SJCRH30 (cell line): ENCODE measurements at regions not wholly inside any gene's neighbourhood (a gene's known extent, or its start where the extent isn't known, plus 50 kb on each side); places are given as distances from the start of the nearest gene placed in this dataset.
"Not testable (repeated sequence)": the region's sequence is repeated elsewhere in the genome, so short reads cannot be mapped to it uniquely, and the experiment has no call there.

ENCODE experiments used
- DNase-seq, 2 experiments: peaks; one replicate each; pipeline ENCODE4 v3.0.0-alpha.2; 2015 to 2020
- H3K27ac ChIP-seq: fragments of 250-450 bp; sonication (Bioruptor Pico); 2 replicates; pipeline ENCODE4 v1.5.1; 2020; ENCODE audit warnings: mild to moderate bottlenecking, moderate library complexity
- H3K27me3 ChIP-seq: fragments of 250-450 bp; sonication (Bioruptor Pico); 2 replicates; pipeline ENCODE4 v1.5.1; 2020; ENCODE audit warnings: mild to moderate bottlenecking, moderate library complexity
- H3K36me3 ChIP-seq: fragments of 250-450 bp; sonication (Bioruptor Pico); 2 replicates; pipeline ENCODE4 v1.5.1; 2020; ENCODE audit warnings: mild to moderate bottlenecking, moderate library complexity
- H3K4me1 ChIP-seq: fragments of 250-450 bp; sonication (Bioruptor Pico); 2 replicates; pipeline ENCODE4 v1.5.1; 2020; ENCODE audit warnings: mild to moderate bottlenecking, moderate library complexity
- H3K4me3 ChIP-seq: fragments of 250-450 bp; sonication (Bioruptor Pico); 2 replicates; pipeline ENCODE4 v1.5.1; 2020; ENCODE audit warnings: mild to moderate bottlenecking, moderate library complexity
- H3K9me3 ChIP-seq: fragments of 250-450 bp; sonication (Bioruptor Pico); replicated peaks from 2 replicates; pipeline ENCODE4 v1.5.1; 2020; ENCODE audit warnings: mild to moderate bottlenecking, moderate library complexity

DNA sequence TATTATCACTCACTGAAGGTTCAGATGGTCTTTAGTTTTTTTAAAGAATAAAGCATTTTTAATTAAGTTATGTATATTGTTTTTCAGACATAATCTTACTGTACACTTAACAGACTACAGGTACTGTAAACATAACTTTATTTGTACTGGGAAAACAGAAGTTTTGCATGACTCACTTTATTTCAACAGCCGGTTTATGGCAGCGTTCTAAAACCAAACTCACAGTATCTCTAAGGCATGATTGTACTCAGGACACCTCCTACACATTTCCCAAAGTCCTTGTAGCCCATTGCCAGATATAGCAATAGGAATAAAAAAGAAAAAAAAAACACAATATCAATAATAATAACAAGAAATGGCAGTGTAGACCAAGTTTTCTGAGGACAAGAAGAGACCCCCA is 1341.4 kb downstream of the FSCB start:
- DNase-seq, result no peak

DNA sequence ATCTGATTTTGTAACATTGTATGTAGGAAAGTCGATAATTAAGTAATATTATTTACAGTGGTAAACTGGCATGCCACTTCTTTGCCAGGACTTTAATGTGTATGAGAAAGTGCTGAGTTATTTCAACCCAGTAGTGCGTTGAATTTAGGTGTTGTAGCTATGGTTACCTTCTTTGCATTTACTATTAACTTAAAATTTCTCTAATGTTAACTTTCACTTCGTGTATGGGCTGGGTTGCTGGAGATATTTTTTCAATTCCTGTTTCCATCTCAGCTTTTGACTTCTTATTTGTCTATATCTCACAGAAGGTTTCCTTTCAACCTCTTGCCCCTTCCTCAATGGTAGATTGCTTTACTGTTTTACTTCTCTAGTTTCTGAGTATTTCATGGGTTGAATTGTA is 1345.6 kb downstream of the FSCB start:
- Histone ChIP-seq H3K27me3 (no peaks in the 10 kb centered on the region), H3K36me3 (no peaks in the 10 kb centered on the region), H3K4me3 (no peak overlapping the region), H3K9me3 (no peaks in the 10 kb centered on the region), H3K27ac (no peak overlapping the region), H3K4me1 (no peaks in the 10 kb centered on the region)
- no peak for DNase-seq

More for the DNA sequence above, 1341.4 kb downstream of the FSCB start:
- no peaks in the 10 kb centered on the region for H3K9me3 ChIP-seq
- no peak overlapping the region for H3K27ac ChIP-seq
- H3K4me1 ChIP-seq, result no peaks in the 10 kb centered on the region
- no peaks in the 10 kb centered on the region for H3K27me3 ChIP-seq
- no peaks in the 10 kb centered on the region for H3K36me3 ChIP-seq
- H3K4me3 ChIP-seq, result no peak overlapping the region

DNA sequence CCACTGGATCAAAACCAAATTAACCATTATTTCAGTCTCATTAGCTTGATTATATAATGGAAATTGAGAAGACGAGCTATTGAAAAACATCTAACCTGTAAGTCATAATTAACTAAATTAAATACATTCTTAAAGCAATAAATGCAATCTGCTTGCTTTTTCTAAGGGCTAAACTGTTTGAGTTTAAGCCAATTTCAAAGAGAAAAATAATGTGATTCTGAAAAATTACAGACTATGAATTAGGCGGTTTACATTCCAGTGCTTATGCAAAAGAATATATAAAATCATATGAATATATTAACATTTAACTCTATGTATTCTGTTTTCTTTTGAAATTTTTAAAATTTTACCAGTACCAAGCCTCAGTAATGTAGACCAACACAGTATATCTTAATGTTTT is 1349.4 kb downstream of the FSCB start:
- Histone ChIP-seq H3K27me3 (no peaks in the 10 kb centered on the region), H3K9me3 (no peaks in the 10 kb centered on the region), H3K27ac (no peak overlapping the region), H3K4me3 (no peak overlapping the region), H3K36me3 (no peaks in the 10 kb centered on the region), H3K4me1 (no peaks in the 10 kb centered on the region)
- no peak for DNase-seq

DNA sequence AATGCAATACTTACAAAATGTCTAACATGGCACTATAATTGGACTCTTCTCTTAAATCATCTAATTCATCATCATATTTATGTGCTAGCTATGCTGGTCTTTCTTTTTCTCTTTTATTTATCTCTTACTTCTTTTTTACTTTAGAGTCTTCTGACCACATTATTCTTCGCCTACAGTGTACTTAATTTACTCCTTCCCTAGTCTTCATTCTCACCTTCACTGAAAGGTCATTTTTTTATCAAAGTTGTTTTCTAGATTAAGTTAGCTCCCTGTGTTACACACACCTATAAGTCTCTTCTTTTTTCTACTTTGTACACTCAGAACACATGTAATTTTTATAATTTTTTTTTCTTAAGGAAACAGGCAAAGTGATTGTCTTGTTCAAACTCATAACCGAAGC is 1351.2 kb downstream of the FSCB start:
- Histone ChIP-seq H3K36me3 (no peaks in the 10 kb centered on the region), H3K9me3 (no peaks in the 10 kb centered on the region), H3K4me1 (no peaks in the 10 kb centered on the region), H3K27ac (no peak overlapping the region), H3K4me3 (no peak overlapping the region), H3K27me3 (no peaks in the 10 kb centered on the region)
- no peak for DNase-seq

DNA sequence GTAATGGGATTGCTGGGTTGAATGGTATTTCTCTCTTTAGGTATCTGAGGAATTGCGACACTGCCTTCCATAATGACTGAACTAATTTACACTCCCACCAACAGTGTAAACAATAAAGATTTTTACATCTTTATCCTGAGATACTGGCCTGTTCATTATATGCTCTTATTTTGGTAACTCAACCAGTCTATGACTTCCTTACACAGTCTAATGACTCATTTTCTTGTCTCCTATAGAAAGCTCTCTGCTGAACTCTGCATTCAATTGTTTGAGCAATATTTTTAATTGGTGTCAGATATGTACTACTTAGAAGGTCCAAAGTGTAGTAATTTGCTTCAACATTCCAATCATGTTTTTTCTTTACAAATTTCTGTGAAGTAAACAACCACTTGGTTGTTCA is 1351.8 kb downstream of the FSCB start:
- Histone ChIP-seq H3K9me3 (no peaks in the 10 kb centered on the region), H3K27me3 (no peaks in the 10 kb centered on the region), H3K36me3 (no peaks in the 10 kb centered on the region), H3K4me1 (no peaks in the 10 kb centered on the region), H3K27ac (no peak overlapping the region), H3K4me3 (no peak overlapping the region)
- DNase-seq, result no peak

DNA sequence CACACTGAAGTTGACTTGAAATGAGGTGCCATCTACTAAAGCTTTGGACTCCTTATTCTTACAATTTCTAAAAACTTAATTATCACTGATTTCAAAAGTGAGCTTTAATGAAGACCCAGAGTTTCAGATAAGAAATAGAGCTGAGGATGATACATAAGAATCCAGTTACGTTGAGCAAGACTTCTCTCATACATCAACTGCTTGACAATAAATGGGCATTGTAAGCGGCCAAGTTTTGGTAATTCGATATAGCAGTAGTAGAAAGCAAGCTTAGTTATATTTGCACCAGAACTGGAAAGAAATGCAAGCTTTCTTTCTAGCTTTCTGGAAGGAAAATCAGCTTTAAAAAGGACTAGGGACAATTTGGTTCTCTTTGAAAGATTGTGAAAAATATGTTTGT is 1359.6 kb downstream of the FSCB start:
- no peak overlapping the region for H3K4me3 ChIP-seq
- H3K4me1 ChIP-seq, result no peaks in the 10 kb centered on the region
- H3K27me3 ChIP-seq, result no peaks in the 10 kb centered on the region
- DNase-seq, result peak in 1 of 2 experiments; percentile 26
- H3K27ac ChIP-seq, result no peak overlapping the region
- H3K36me3 ChIP-seq, result no peaks in the 10 kb centered on the region
- H3K9me3 ChIP-seq, result no peaks in the 10 kb centered on the region

DNA sequence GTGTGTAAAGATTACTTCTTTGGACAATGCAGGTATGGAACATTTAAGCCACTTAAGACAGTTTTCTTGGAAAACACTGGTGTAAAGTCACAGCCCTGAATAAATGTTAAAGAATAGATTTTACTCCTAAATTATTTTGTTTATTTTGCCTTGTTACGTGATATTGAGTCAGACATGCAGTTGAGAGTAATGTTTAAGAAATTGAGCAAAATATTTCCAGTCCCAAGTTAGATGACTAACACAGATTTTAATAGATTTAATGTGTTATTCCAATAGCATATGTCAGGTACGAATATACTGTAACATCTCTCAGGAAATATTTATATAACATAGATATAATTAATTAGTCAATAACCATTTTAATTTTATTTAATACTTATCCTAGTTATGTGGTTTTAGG is 1361.7 kb downstream of the FSCB start:
- Histone ChIP-seq H3K36me3 (no peaks in the 10 kb centered on the region), H3K9me3 (no peaks in the 10 kb centered on the region), H3K27ac (no peak overlapping the region), H3K27me3 (no peaks in the 10 kb centered on the region), H3K4me3 (no peak overlapping the region), H3K4me1 (no peaks in the 10 kb centered on the region)
- DNase-seq, result no peak

DNA sequence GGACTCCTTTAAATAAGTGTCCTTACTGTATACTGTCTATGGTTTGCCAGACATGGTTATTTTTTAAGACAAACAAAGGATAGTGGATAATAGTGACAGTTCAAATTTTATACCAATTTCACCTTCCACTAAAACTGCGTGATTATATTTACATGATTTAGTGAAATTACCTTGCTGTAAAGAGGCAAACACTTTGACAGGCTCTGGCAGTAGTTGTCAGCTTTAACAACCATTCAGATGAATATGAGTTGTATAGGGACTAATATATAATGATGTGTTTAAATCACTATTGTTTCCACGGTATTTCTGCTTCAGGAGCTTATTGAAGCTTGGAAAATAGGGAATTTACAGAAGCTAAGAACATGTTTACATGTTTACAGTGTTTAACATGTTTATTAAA is 1364.0 kb downstream of the FSCB start:
- Histone ChIP-seq H3K36me3 (no peaks in the 10 kb centered on the region), H3K4me3 (no peak overlapping the region), H3K9me3 (no peaks in the 10 kb centered on the region), H3K4me1 (no peaks in the 10 kb centered on the region), H3K27me3 (no peaks in the 10 kb centered on the region), H3K27ac (no peak overlapping the region)
- no peak for DNase-seq

DNA sequence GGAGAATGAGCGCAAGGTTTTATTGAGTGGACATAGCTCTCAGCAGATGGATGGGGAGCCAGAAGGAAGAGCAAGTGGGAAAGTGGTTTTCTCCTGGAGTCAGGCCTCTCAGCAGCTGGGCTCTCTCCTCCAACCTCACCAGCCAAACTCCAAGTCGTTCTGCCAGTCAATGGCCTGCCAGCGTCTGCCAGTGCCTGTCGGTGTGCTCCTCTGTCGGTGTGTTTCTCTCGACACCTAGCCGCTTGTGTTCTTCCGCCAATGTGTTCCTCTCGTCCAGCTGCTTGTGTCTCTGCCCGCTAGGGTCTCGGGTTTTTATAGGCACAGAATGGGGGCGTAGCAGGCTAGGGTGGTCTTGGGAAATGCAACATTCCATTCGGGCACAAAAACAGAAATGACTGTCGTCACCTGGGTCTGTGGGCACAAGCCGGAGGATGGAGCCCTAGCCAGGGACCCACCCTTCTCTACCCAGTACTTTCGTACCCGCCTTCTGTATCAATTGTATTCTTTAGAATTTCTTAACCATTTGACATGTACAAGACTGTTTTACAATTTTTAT is 1365.4 kb downstream of the FSCB start:
- Histone ChIP-seq H3K9me3 (no peaks in the 10 kb centered on the region), H3K4me3 (no peak overlapping the region), H3K27me3 (no peaks in the 10 kb centered on the region), H3K36me3 (no peaks in the 10 kb centered on the region), H3K27ac (no peak overlapping the region), H3K4me1 (no peaks in the 10 kb centered on the region)
- no peak for DNase-seq

DNA sequence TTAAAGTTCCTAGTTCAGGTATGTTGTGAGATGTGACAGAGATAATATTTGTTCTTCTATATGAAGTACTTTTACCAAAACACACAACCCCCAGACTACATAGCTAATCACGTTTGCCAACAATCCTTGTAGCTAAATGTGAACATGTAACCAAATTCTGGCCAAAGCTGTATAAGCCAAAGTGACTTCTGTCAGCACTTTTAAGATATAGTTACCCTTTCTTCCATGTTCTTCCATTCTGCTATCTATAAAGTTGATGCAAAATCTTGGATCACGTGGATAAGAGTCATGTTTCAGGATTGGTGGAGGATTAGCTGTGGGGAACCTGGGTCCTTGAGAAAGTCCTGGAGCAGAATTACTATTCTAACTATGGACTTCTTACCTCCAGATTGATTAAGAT is 1366.6 kb downstream of the FSCB start:
- no peaks in the 10 kb centered on the region for H3K4me1 ChIP-seq
- no peaks in the 10 kb centered on the region for H3K36me3 ChIP-seq
- H3K4me3 ChIP-seq, result no peak overlapping the region
- no peak for DNase-seq
- H3K9me3 ChIP-seq, result no peaks in the 10 kb centered on the region
- no peaks in the 10 kb centered on the region for H3K27me3 ChIP-seq
- no peak overlapping the region for H3K27ac ChIP-seq

DNA sequence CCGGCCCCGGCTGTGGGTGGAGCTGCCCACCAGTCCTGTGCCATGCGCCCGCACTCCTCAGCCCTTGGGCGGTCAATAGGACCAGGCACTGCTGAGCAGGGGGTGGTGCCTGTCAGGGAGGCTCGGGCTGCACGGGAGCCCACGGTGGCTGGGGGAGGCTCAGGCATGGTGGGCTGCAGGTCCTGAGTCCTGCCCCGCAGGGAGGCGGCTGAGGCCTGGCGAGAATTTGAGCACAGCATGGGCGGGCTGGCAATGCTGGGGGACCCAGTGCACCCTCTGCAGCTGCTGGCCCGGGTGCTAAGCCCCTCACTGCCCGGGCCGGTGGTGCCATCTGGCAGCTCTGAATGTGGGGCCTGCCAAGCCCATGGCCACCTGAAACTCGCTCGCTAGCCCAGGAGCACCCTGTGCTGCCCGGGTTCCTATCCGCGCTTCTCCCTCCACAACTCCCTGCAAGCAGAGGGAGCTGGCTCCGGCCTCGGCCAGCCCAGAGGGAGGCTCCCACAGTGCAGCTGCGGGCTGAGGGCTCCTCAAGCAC is 1371.1 kb downstream of the FSCB start:
- no peak overlapping the region for H3K4me3 ChIP-seq

DNA sequence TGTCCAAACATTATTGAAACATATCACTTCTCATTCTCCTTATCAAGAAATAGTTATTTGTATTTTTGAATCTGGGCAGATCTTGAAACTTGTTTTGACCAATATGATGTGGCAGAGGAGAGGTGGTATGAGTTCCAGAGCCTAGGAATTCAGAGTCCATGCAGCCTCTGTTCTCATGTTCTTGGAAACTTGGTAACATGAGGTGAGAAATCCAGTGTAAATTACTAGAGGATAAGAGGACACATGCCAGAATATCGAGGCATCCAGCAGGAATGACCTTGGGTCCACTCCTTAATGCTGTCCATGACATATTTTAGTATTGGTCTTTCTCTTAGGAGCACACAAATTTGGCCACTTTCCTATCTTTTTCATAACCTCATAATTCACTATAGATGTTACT is 1374.6 kb downstream of the FSCB start:
- Histone ChIP-seq H3K36me3 (no peaks in the 10 kb centered on the region), H3K27me3 (no peaks in the 10 kb centered on the region), H3K27ac (no peak overlapping the region), H3K4me3 (no peak overlapping the region), H3K4me1 (no peaks in the 10 kb centered on the region), H3K9me3 (no peaks in the 10 kb centered on the region)
- no peak for DNase-seq

More for the DNA sequence above, 1371.1 kb downstream of the FSCB start:
- DNase-seq, result no peak
- no peaks in the 10 kb centered on the region for H3K36me3 ChIP-seq
- no peaks in the 10 kb centered on the region for H3K4me1 ChIP-seq
- H3K27me3 ChIP-seq, result no peaks in the 10 kb centered on the region
- H3K9me3 ChIP-seq, result no peaks in the 10 kb centered on the region
- no peak overlapping the region for H3K27ac ChIP-seq

DNA sequence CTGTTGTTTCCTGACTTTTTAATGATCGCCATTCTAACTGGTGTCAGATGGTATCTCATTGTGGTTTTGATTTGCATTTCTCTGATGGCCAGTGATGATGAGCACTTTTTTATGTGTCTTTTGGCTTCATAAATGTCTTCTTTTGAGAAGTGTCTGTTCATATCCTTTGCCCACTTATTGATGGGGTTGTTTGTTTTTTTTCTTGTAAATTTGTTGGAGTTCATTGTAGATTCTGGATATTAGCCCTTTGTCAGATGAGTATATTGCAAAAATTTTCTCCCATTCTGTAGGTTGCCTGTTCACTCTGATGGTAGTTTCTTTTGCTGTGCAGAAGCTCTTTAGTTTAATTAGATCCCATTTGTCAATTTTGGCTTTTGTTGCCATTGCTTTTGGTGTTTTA is 1378.7 kb downstream of the FSCB start:
- not testable (repeated sequence) for DNase-seq, H3K4me3 ChIP-seq, H3K27ac ChIP-seq, H3K36me3 ChIP-seq, H3K9me3 ChIP-seq, H3K27me3 ChIP-seq, H3K4me1 ChIP-seq

DNA sequence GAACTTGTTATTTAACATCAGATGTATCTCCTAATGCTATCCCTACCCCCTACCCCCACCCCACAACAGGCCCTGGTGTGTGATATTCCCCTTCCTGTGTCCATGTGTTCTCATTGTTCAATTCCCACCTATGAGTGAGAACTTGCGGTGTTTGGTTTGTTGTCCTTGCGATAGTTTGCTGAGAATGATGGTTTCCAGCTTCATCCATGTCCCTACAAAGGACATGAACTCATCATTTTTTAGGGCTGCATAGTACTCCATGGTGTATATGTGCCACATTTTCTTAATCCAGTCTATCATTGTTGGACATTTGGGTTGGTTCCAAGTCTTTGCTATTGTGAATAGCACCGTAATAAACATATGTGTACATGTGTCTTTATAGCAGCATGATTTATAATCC is 1379.2 kb downstream of the FSCB start:
- H3K36me3 ChIP-seq, H3K4me1 ChIP-seq, H3K4me3 ChIP-seq, DNase-seq, H3K27ac ChIP-seq, H3K9me3 ChIP-seq, H3K27me3 ChIP-seq: not testable (repeated sequence)

DNA sequence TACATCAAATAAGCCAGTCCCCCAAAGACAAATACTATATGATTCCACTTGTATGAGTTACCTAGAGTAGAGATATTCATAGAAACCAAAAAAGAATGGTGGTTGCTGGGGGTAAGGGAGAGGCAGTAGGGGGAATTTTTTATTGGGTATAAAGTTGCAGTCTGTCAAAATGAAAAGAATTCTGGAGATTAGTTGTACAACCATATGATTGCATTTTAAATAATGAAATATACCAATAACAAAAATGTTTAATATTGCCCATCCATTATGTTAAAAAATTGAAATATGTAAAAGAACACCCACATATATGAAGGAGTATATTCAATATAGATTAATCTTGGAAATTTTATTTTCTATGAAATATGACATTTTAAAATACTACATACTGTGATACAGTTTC is 1383.5 kb downstream of the FSCB start:
- no peaks in the 10 kb centered on the region for H3K9me3 ChIP-seq
- no peaks in the 10 kb centered on the region for H3K4me1 ChIP-seq
- DNase-seq, result no peak
- H3K4me3 ChIP-seq, result no peak overlapping the region
- H3K36me3 ChIP-seq, result no peaks in the 10 kb centered on the region
- H3K27me3 ChIP-seq, result no peaks in the 10 kb centered on the region
- H3K27ac ChIP-seq, result no peak overlapping the region

DNA sequence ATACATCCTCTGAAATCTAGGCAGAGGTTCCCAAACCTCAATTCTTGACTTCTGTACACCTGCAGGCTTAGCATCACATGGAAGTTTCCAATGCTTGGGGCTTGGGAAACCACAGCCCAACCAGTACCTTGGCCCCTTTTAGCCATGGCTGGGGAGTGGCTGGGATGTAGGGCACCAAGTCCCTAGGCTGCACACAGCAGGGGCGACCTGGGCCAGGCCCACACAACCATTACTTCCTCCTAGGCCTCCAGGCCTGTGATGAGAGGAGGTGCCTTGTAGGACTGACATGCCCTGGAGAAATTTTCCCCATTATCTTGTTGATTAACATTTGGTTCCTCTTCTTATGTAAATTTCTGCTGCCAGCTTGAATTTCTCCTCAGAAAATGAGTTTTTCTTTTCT is 1387.4 kb downstream of the FSCB start:
- no peak for DNase-seq
- Histone ChIP-seq H3K27ac (no peak overlapping the region), H3K4me3 (no peak overlapping the region), H3K27me3 (no peaks in the 10 kb centered on the region), H3K9me3 (no peaks in the 10 kb centered on the region), H3K4me1 (no peaks in the 10 kb centered on the region), H3K36me3 (no peaks in the 10 kb centered on the region)
